Stomach (tissue), 4 donors: ENCODE measurements at regions not wholly inside any gene's neighbourhood (a gene's known extent, or its start where the extent isn't known, plus 50 kb on each side); places are given as distances from the start of the nearest gene placed in this dataset.

Source experiments
- POLR2A ChIP-seq, 4 donors: fragments of 450-650 bp; IDR thresholded peaks; one replicate each; pipeline ENCODE4 v1.6.1; 2016; ENCODE audit warnings: antibody characterized with exemption in 4 of 4, control low read depth in 2 of 4, mild to moderate bottlenecking in 1 of 4, moderate library complexity in 1 of 4
- TF ChIP-seq, protein P1 (sequence below), 7 experiments: fragments of 450-650 bp in 4 of 7; fragments of 200-600 bp in 3 of 7; sonication (generic) in 3 of 7; IDR thresholded peaks; one replicate each; pipeline ENCODE4 v1.5.1; 2016 to 2019; ENCODE audit warnings: antibody characterized with exemption in 7 of 7, control low read depth in 2 of 7, mild to moderate bottlenecking in 1 of 7

- TF ChIP-seq, protein P1, sequence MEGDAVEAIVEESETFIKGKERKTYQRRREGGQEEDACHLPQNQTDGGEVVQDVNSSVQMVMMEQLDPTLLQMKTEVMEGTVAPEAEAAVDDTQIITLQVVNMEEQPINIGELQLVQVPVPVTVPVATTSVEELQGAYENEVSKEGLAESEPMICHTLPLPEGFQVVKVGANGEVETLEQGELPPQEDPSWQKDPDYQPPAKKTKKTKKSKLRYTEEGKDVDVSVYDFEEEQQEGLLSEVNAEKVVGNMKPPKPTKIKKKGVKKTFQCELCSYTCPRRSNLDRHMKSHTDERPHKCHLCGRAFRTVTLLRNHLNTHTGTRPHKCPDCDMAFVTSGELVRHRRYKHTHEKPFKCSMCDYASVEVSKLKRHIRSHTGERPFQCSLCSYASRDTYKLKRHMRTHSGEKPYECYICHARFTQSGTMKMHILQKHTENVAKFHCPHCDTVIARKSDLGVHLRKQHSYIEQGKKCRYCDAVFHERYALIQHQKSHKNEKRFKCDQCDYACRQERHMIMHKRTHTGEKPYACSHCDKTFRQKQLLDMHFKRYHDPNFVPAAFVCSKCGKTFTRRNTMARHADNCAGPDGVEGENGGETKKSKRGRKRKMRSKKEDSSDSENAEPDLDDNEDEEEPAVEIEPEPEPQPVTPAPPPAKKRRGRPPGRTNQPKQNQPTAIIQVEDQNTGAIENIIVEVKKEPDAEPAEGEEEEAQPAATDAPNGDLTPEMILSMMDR (IDR thresholded peaks at IDR 0.05): no peak
- no peak for TF ChIP-seq POLR2A (IDR thresholded peaks at IDR 0.05)
Measured at GRCh38 chr9:81787747-81788632, 98.6 kb upstream of the TLE1 start.
